ENCODE measurements at regions not wholly inside any gene's neighbourhood (a gene's known extent, or its start where the extent isn't known, plus 50 kb on each side); places are given as distances from the start of the nearest gene placed in this dataset.

DNA sequence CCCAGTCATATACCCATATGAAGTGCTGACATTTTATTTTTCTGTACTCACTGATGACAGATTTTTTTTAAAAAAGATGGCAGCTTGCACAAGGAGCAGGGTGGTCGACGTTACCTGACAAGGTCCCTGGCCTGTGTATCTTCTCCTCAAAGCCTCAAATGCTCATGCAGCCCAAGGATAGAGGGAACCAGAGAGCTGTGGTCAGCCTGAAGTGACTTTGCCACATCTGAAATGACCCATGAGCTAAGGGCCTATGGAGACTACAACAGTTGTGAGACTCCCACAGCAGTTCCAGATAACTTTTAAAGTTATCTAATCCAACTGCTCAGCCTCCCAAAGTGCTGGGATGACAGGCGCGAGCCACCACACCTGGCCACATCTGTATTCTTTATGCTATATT is 131.1 kb downstream of the GLUL start:
- no CpG with 5 or more reads among the region's 4 CpGs for WGBS (ENCODE audit: extremely low coverage, insufficient read length, low lambda C conversion rate)
- H3K9me3 Mint-ChIP-seq = no peaks in the 10 kb centered on the region
- Histone ChIP-seq H2AK5ac (ENCODE audit: insufficient read length, low read length) (no peak overlapping the region), H4K8ac (replicated peaks; ENCODE audit: insufficient read length, low read depth, low read length) (no peak overlapping the region), H3K4ac (ENCODE audit: low read depth, low read length) (no peak overlapping the region), H3K56ac (ENCODE audit: insufficient read length, low read depth, low read length) (no peak overlapping the region), H3K79me1 (ENCODE audit: insufficient read depth, low read depth, low read length, poor library complexity, severe bottlenecking) (no peaks in the 10 kb centered on the region), H3K23me2 (ENCODE audit: insufficient read length, low read depth, low read length, poor library complexity, severe bottlenecking) (no peaks in the 10 kb centered on the region), H4K91ac (ENCODE audit: insufficient read length, low read depth, low read length) (no peak overlapping the region), H4K20me1 (ENCODE audit: control insufficient read depth, insufficient read depth, insufficient read length) (no peaks in the 10 kb centered on the region), H3K9ac (ENCODE audit: extremely low read depth, insufficient read length, low read length) (no peak overlapping the region), H2BK12ac (ENCODE audit: insufficient read length, low read depth, low read length) (no peak overlapping the region), H4K5ac (ENCODE audit: insufficient read length, low read depth, low read length) (no peak overlapping the region), H3K18ac (ENCODE audit: insufficient read length, low read depth, low read length) (no peak overlapping the region), H2BK20ac (ENCODE audit: low read depth, low read length, poor library complexity, severe bottlenecking) (no peak overlapping the region), H3T11ph (ENCODE audit: low read length) (no peak overlapping the region), H3K27ac (ENCODE audit: insufficient read length, low read depth, low read length) (no peak overlapping the region), H3K79me2 (ENCODE audit: insufficient read depth, low read length) (no peaks in the 10 kb centered on the region), H3K23ac (ENCODE audit: insufficient read length, low read depth, low read length) (no peak overlapping the region), H3K4me1 (ENCODE audit: insufficient read depth, low read length) (no peaks in the 10 kb centered on the region), H2BK120ac (ENCODE audit: low read depth, low read length, poor library complexity, severe bottlenecking) (no peak overlapping the region), H2BK5ac (ENCODE audit: insufficient read length, low read length) (no peak overlapping the region), H3K14ac (ENCODE audit: insufficient read depth, low read length) (no peak overlapping the region), H3K9me3 (ENCODE audit: control insufficient read depth, low read depth, low read length) (no peaks in the 10 kb centered on the region), H2BK15ac (ENCODE audit: low read depth, low read length) (no peak overlapping the region), H3K4me2 (ENCODE audit: insufficient read depth, insufficient read length, low read length) (no peak overlapping the region), H3K27me3 (ENCODE audit: insufficient read depth, low read length) (no peaks in the 10 kb centered on the region), H2AFZ (ENCODE audit: low read length) (no peak overlapping the region)
- H3K36me3 Mint-ChIP-seq (ENCODE audit: insufficient read depth in 1 of 3, low read depth in 3 of 3) = no peaks in the 10 kb centered on the region
- H3K27ac Mint-ChIP-seq = no peak overlapping the region
- no peak for DNase-seq
- H3K27me3 Mint-ChIP-seq (ENCODE audit: low read depth) = no peaks in the 10 kb centered on the region; the same call in 1 of the 2 replicates
- H3K4me3 Mint-ChIP-seq = no peak overlapping the region
- no peaks in the 10 kb centered on the region for H3K4me1 Mint-ChIP-seq
- TF ChIP-seq, protein P1, sequence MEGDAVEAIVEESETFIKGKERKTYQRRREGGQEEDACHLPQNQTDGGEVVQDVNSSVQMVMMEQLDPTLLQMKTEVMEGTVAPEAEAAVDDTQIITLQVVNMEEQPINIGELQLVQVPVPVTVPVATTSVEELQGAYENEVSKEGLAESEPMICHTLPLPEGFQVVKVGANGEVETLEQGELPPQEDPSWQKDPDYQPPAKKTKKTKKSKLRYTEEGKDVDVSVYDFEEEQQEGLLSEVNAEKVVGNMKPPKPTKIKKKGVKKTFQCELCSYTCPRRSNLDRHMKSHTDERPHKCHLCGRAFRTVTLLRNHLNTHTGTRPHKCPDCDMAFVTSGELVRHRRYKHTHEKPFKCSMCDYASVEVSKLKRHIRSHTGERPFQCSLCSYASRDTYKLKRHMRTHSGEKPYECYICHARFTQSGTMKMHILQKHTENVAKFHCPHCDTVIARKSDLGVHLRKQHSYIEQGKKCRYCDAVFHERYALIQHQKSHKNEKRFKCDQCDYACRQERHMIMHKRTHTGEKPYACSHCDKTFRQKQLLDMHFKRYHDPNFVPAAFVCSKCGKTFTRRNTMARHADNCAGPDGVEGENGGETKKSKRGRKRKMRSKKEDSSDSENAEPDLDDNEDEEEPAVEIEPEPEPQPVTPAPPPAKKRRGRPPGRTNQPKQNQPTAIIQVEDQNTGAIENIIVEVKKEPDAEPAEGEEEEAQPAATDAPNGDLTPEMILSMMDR (conservative IDR thresholded peaks at IDR 0.05) = no peak

Data from H9 (cell line).